ENCODE measurements at regions not wholly inside any gene's neighbourhood (a gene's known extent, or its start where the extent isn't known, plus 50 kb on each side); places are given as distances from the start of the nearest gene placed in this dataset.

- 69 to 75% methylated on average over 1 of the region's 1 CpG for WGBS, 2 donors
- Histone ChIP-seq H3K9me3 (ENCODE audit: control insufficient read depth in 4 of 4, insufficient read depth in 3 of 4, low read length in 3 of 4) (peaks cover 0 to 2% (median under 1%) of the 10 kb centered on the region in 4 donors), H3K4me3 (no peak overlapping the region), H3K27ac (ENCODE audit: low read depth in 1 of 2, low read length in 1 of 2) (no peak overlapping the region), H3K4me1 (ENCODE audit: control insufficient read depth in 5 of 5, insufficient read depth in 5 of 5, low read length in 5 of 5) (peaks cover 0 to 5% (median 0%) of the 10 kb centered on the region in 5 donors), H3K27me3 (ENCODE audit: control insufficient read depth in 3 of 3, insufficient read depth in 3 of 3, low read length in 2 of 3) (no peaks in the 10 kb centered on the region), H3K36me3 (ENCODE audit: control insufficient read depth in 4 of 4, insufficient read depth in 4 of 4, low read length in 4 of 4) (no peaks in the 10 kb centered on the region), H3K9ac (ENCODE audit: insufficient read depth in 1 of 2, low read length in 2 of 2) (no peak overlapping the region)
- DNase-seq (no peak), ATAC-seq (ENCODE audit: insufficient read depth, low FRiP score) (no peak)
- no peak for TF ChIP-seq CTCF (IDR thresholded peaks at IDR 0.05; ENCODE audit: control extremely low read depth, extremely low read depth)
Measured at GRCh38 chr5:8824371-8824770, 721.5 kb downstream of the SEMA5A start.

- ATAC-seq (ENCODE audit: insufficient read depth, low FRiP score) = no peak
- TF ChIP-seq CTCF (IDR thresholded peaks at IDR 0.05; ENCODE audit: control extremely low read depth, extremely low read depth) = no peak
- WGBS, 2 donors = 72 to 79% methylated on average over 4 of the region's 4 CpGs
- Histone ChIP-seq H3K4me3 (no peak overlapping the region), H3K27me3 (ENCODE audit: control insufficient read depth in 3 of 3, insufficient read depth in 3 of 3, low read length in 2 of 3) (no peaks in the 10 kb centered on the region), H3K9ac (ENCODE audit: insufficient read depth in 1 of 2, low read length in 2 of 2) (no peak overlapping the region), H3K27ac (ENCODE audit: low read depth in 1 of 2, low read length in 1 of 2) (no peak overlapping the region), H3K9me3 (ENCODE audit: control insufficient read depth in 4 of 4, insufficient read depth in 3 of 4, low read length in 3 of 4) (peaks cover 0 to 2% (median 0%) of the 10 kb centered on the region in 4 donors), H3K36me3 (ENCODE audit: control insufficient read depth in 4 of 4, insufficient read depth in 4 of 4, low read length in 4 of 4) (no peaks in the 10 kb centered on the region), H3K4me1 (ENCODE audit: control insufficient read depth in 5 of 5, insufficient read depth in 5 of 5, low read length in 5 of 5) (peaks cover 0 to 6% (median 0%) of the 10 kb centered on the region in 5 donors)
- DNase-seq = no peak
Measured at GRCh38 chr5:8825139-8825757, 720.6 kb downstream of the SEMA5A start.

- H3K4me3 ChIP-seq = no peak overlapping the region
- no peak for ATAC-seq (ENCODE audit: insufficient read depth, low FRiP score)
- H3K9ac ChIP-seq (ENCODE audit: insufficient read depth in 1 of 2, low read length in 2 of 2) = no peak overlapping the region
- no peak overlapping the region for H3K27ac ChIP-seq (ENCODE audit: low read depth in 1 of 2, low read length in 1 of 2)
- H3K9me3 ChIP-seq (ENCODE audit: control insufficient read depth in 4 of 4, insufficient read depth in 3 of 4, low read length in 3 of 4) = peaks cover 0 to 2% (median 0%) of the 10 kb centered on the region in 4 donors
- H3K36me3 ChIP-seq (ENCODE audit: control insufficient read depth in 4 of 4, insufficient read depth in 4 of 4, low read length in 4 of 4) = no peaks in the 10 kb centered on the region
- H3K4me1 ChIP-seq (ENCODE audit: control insufficient read depth in 5 of 5, insufficient read depth in 5 of 5, low read length in 5 of 5) = peaks cover 0 to 6% (median 0%) of the 10 kb centered on the region in 5 donors
- H3K27me3 ChIP-seq (ENCODE audit: control insufficient read depth in 3 of 3, insufficient read depth in 3 of 3, low read length in 2 of 3) = no peaks in the 10 kb centered on the region
- 51 to 69% methylated on average over 2 of the region's 2 CpGs for WGBS, 2 donors
- DNase-seq = no peak
- TF ChIP-seq CTCF (IDR thresholded peaks at IDR 0.05; ENCODE audit: control extremely low read depth, extremely low read depth) = no peak
Measured at GRCh38 chr5:8826508-8826907, 719.4 kb downstream of the SEMA5A start.

- Histone ChIP-seq H3K9ac (ENCODE audit: insufficient read depth in 1 of 2, low read length in 2 of 2) (no peak overlapping the region), H3K27ac (ENCODE audit: low read depth in 1 of 2, low read length in 1 of 2) (no peak overlapping the region), H3K4me3 (no peak overlapping the region), H3K9me3 (ENCODE audit: control insufficient read depth in 4 of 4, insufficient read depth in 3 of 4, low read length in 3 of 4) (peaks cover 0 to 2% (median 0%) of the 10 kb centered on the region in 4 donors), H3K4me1 (ENCODE audit: control insufficient read depth in 5 of 5, insufficient read depth in 5 of 5, low read length in 5 of 5) (peaks cover 0 to 6% (median 0%) of the 10 kb centered on the region in 5 donors), H3K36me3 (ENCODE audit: control insufficient read depth in 4 of 4, insufficient read depth in 4 of 4, low read length in 4 of 4) (no peaks in the 10 kb centered on the region), H3K27me3 (ENCODE audit: control insufficient read depth in 3 of 3, insufficient read depth in 3 of 3, low read length in 2 of 3) (no peaks in the 10 kb centered on the region)
- DNase-seq = no peak
- 55 to 64% methylated on average over 4 of the region's 4 CpGs for WGBS, 2 donors
- ATAC-seq (ENCODE audit: insufficient read depth, low FRiP score) = no peak
- no peak for TF ChIP-seq CTCF (IDR thresholded peaks at IDR 0.05; ENCODE audit: control extremely low read depth, extremely low read depth)
Measured at GRCh38 chr5:8827696-8828095, 718.2 kb downstream of the SEMA5A start.

Data from lung (tissue), 11 donors.